ENCODE measurements at regions not wholly inside any gene's neighbourhood (a gene's known extent, or its start where the extent isn't known, plus 50 kb on each side); places are given as distances from the start of the nearest gene placed in this dataset.

GRCh38 chr12:124679533-124680371 lies 112.3 kb upstream of the NCOR2 start:
- TF ChIP-seq POLR2A (IDR thresholded peaks at IDR 0.05), result no peak
- TF ChIP-seq, protein P1, sequence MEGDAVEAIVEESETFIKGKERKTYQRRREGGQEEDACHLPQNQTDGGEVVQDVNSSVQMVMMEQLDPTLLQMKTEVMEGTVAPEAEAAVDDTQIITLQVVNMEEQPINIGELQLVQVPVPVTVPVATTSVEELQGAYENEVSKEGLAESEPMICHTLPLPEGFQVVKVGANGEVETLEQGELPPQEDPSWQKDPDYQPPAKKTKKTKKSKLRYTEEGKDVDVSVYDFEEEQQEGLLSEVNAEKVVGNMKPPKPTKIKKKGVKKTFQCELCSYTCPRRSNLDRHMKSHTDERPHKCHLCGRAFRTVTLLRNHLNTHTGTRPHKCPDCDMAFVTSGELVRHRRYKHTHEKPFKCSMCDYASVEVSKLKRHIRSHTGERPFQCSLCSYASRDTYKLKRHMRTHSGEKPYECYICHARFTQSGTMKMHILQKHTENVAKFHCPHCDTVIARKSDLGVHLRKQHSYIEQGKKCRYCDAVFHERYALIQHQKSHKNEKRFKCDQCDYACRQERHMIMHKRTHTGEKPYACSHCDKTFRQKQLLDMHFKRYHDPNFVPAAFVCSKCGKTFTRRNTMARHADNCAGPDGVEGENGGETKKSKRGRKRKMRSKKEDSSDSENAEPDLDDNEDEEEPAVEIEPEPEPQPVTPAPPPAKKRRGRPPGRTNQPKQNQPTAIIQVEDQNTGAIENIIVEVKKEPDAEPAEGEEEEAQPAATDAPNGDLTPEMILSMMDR (IDR thresholded peaks at IDR 0.05), result no peak

Measured in lower leg skin (tissue), 3 donors.